ENCODE measurements at regions not wholly inside any gene's neighbourhood (a gene's known extent, or its start where the extent isn't known, plus 50 kb on each side); places are given as distances from the start of the nearest gene placed in this dataset.
A peak's percentile ranks its signal among the peaks of the same experiment; 100 is the strongest.

DNA sequence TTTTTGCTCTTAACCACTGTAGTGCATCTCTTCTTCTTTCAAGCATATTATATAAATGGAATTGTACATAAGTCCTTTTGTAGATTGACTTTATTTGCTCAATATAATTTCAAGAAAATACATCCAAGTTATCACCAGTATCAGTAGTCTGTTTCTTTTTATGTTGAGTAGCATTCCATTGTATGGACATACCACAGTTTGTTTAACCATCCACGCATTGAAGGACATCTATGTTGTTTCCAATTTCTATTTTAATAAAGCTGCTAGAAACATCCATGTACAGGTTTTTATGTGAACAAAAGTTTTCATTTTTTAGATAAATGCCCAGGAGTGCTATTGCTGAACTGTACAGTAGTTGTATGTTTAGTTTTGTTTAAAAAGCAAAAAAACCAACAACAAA is 387.5 kb upstream of the SOX11 start:
- no peak for DNase-seq

DNA sequence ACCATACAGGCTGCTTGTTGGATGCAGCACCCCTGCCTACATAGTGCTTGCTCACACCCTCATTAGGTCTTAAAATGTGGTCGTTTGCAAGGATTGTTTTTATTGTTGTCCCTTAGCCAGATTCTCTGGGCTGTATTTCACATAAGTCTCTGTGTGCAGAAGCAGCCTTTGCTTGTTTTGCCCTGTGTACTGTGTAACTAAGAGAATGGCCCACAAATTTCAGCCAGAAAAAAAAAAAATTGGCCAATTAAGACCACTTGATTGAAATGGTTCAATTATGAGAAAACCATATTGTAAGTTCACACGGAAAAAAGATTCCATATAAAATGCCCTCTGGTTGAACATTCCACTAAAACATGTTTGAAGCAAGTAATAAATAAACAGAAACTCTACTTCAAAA is 377.1 kb upstream of the SOX11 start:
- no peak for DNase-seq

DNA sequence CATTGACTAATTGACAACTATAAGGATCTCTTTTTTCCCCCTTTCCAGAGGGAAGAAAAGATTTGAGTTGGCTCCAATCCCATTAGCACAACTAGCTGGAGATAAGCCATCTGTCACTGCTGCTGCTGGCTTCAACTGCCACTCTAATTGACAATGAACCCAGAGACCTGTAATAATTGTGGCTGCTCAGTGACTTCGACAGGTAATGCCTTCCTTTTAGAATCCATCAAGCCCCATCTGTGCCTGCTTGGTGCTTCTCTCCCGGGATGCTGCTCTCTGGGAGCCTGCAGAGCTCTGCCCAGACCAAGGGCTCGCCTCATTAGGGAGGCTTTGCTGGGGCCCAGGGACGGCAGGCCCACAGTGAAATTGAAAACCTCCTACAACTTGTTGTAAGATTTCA is 376.7 kb upstream of the SOX11 start:
- no peak for DNase-seq

DNA sequence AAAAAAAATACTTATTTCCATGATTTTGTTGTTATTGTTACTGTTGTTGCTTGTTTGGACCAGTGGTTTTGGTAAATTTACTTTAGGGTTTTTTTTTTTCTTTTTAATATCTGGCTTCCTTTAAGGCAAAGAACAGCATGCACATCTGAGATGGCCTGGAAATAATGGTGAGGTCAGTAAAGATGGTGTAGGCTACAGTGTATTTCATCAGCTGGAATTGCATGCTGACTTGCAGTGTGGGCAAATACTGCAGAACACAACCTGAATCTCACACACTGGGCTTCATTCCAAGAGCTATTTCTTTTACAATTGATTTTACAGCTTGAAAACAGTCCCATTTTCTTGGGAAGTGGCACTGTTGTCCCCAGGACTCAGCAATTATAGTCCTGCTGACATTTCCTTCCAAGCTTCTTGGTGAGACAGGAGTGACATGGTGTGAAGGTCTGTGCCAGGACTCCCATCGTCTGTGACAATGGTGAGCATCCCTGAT is 376.1 kb upstream of the SOX11 start:
- no peak for DNase-seq

DNA sequence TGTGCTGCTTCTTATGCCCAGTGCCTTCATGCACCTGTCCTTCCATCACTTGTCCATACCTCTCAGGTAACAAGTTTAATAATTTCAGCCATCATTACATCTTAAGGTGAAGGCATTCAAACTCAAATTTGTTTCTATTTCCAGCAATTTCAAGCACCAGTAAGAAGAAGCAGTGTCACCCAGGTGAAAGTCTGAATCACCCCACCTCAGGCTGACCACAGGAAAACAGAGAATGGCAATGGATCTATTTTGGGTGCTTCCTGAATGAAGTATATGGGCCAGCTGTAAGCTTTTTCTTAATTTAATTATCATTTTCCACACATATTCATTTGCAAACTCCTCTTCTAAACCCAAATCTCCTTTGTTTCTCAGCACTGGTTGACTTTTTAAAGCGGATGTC is 372.7 kb upstream of the SOX11 start:
- DNase-seq, result no peak

DNA sequence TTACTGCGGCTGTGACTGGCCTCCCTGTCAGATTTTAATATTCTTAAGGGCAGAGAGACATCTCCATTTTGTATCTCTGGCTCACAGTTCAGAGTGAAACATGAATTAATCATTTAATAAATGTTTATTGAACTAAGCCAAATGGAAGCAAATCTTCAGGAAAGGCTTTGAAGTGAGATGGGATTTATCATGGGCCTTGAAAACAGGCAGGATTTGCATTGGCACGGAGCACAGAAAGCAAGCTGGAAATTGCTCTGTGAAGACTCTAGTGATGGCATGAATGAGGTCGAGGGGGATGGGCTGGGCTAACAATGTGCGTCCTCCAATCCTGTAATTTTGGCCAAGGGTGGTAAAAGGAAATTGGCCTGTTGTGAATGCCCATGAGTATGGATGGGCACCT is 369.8 kb upstream of the SOX11 start:
- no peak for DNase-seq

DNA sequence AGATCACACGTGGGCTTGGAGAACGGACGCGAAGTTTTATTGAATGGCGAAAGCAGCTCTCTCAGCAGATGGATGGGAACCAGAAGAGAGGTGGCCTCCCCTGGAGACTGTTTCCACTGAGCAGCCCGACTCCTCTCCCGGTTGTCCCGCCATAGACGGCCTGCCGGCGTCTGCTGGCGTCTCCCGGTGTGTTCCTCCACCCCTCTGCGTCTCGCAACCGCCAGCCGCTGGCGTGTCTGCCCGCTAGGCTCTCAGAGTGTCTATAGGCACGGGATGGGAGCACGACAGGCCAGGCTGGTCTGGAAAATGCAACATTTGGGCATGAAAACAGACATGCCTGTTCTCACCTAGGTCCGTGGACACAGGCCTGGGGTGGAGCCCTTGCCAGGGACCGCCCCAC is 366.7 kb upstream of the SOX11 start:
- DNase-seq, result no peak

DNA sequence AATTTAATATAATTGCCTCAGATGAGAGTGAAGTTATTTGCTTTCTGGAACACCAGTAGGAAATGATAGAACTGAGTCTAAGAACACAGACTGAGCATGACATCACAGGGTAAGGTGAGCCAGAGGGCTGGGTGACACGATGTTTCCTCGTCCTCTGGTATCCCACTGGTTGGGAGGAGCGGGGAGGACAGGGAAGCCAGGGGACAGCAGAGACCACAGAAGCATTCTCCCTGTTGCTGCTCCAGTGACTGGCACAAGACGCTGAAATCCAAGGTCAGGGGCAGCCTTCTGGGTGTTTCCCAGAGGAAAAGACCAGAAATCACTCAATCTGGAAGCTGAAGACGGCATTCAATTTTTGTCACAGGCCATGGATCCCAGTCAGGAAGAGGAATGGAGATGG is 363.4 kb upstream of the SOX11 start:
- DNase-seq, result no peak

DNA sequence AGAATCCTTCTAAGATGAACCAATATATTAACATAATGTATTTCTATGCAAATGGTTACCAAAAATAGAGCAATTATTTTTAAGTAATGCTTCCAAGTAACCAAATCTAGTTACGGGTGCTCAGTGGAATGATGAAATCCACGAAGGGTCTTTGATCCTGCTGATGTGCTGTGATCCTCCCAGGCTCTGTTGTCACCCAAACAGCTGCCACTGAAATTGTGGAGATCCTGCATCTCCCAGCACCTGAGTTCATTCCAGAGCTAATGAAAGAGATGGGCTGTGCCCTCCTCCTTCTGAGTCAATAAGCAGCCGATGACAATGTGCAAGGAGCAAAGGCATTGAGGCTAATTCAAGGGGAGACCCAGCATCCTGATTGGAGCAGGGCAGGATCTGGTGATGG is 362.4 kb upstream of the SOX11 start:
- DNase-seq, result no peak

DNA sequence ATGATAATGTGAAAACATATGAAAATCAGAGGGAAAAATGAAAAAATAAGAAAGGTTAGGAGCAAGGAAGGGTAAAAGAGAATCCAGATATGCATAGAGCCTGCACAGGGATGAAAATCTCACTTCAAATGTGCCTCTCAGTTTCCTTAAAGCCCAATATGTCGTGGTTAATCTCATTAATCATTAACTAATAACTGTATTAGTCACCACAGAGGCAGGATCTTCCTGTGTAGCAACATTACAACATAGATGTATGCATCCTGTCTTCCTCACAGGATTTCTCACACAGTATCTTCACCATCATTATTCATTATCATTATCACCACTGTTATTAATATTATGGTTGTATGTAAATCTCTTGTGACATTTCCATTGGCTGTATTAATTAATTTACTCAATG is 361.2 kb upstream of the SOX11 start:
- no peak for DNase-seq

DNA sequence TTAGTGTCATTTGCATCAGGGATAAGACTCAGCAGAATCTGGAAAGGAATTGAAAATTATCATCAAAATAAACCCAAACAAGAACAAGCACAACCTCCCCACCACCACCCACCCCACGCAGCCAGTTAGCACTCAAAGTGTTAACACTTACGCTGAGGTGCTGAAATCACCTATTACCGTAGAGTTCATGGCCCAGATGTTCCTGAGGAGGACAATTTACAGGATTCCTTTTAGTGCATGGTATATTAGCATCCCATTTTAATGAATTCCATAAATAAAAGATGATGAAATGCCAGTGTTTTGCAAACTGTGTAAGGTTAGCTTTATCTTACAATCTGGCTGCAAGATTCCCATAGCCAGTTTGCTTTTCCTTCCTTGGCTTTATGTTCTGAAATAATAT is 359.3 kb upstream of the SOX11 start:
- DNase-seq, result no peak

DNA sequence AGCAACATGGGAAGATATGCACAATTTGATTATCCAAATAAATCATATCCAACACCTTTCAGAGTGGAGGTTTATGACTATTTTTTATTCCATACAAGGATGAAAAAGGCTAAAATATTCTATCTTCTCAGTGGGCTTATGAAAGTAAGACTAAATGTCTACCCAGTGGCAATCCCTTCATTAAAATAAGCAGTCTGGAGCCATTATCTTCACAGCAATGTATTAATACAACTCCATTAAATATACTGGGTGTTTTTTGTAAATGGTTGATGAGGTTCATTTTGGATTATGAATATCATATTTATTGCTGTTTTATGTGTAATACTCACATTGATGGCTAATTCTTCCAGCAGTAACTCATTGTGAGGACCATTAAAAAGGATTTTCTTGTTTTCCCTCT is 352.7 kb upstream of the SOX11 start:
- no peak for DNase-seq

DNA sequence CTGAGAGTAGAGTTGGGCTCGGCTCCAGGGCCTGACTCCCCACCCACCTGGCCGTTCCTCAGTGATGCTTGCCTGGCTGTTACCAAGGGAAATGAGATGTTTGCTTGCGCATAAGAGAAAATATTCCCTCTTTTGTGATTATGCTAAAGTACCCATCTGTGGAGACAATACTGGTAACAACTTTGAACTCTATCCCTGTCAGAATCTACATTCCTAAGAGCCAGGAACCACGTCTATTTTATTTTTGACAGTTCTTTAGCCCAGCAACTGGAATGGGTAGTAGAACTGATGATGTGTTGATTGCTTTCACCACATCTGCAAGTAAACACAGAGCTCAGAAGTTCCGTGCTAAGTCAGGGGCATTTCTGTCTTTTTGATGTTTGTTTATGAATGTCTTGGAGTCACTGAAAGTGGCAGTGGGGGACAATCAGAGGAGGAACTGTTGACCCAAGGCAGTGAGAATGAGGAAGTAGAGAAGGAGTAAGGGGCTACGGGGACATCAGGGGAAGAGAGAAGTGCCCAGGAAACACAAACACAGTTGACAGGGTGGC is 348.3 kb upstream of the SOX11 start:
- DNase-seq, result no peak

DNA sequence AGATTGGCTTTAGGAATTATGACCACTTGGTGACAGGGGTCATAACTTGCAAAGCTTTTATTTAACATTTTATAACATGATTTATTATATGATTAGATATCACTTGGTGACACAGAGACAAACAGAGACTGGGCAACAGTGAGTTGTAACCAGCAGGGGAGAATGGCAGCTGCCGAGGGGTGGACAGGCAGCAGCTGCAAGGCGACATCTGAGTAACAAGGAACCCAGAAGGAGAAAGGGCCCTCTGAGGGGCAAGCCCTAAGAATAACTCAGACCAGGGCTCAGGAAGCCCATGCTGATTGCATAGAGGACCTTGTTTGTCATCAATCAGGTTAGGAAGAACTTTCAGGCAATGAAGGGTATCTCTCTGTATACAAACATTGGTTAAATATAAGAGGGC is 339.9 kb upstream of the SOX11 start:
- DNase-seq, result no peak

DNA sequence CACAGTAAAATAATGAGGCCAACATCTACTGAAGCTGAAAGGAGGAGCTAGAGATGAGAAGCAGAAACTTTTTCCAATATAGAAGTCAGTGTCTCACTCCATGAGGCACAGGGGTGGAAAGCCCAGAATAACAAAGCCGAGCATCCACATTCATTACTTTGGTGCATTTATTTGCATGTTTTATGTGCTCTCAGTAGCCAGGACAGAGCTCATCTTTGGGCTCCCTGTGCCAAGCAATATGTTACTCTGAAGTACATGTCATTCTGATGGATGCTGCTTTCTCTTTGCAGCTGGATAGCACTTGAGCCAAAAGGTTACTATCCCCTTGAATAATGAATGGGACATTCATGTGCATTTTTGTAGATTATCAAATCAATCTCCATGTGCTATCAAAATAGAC is 338.6 kb upstream of the SOX11 start:
- no peak for DNase-seq

DNA sequence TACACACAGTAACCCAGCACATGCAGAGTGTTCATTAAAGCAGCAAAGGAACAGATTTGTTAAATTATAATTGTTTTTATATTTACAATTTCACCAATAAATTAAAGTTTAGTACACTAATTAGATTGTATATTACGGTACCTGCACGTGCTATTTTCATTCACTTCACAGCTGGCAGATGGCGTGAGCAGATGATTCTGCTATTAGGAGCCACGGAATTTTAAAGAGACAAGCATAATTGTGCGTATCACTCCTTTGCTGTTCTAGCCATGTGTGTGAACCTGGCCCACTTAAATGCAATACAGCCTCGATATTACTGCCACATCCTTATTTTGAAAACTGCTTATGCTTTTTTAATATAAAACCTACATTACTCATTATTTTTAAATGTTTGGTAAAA is 332.8 kb upstream of the SOX11 start:
- DNase-seq, result no peak

DNA sequence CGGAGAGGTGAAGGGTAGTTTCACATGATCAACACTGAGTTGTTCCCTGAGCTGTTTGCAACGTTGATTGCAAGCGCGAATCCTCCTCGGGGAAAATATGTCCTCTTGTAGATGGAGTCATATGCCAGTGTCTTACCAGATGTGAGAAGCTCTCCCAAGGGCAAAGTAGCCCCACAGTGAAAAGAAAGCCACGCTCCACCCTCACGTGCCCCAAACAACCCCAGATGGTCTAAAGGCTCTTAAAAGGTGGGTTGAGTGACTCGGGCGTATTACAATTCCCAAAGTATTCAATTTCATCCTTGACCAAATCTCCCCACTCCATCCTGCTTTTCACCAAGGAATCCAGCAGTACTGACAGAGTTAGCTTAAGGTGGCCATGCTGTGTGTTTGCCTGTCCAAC is 332.1 kb upstream of the SOX11 start:
- no peak for DNase-seq

DNA sequence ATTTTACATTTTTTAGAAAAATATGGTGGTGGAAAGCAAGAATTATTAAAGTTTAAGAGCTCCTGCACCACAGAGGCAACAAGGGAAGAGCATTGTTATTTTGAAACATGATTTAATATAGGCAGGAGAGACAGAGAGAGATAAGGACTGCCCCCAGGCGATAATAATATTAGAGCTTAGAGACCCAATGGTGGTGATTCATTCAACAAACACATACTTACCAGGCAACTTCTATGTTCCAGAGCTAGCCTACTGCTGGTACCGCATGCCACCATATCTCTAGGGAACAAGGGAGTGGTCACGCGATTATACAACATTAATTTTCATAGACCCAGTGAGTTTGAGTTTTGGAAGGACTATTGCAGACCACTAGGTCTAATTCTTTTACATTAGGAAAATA is 327.8 kb upstream of the SOX11 start:
- no peak for DNase-seq

DNA sequence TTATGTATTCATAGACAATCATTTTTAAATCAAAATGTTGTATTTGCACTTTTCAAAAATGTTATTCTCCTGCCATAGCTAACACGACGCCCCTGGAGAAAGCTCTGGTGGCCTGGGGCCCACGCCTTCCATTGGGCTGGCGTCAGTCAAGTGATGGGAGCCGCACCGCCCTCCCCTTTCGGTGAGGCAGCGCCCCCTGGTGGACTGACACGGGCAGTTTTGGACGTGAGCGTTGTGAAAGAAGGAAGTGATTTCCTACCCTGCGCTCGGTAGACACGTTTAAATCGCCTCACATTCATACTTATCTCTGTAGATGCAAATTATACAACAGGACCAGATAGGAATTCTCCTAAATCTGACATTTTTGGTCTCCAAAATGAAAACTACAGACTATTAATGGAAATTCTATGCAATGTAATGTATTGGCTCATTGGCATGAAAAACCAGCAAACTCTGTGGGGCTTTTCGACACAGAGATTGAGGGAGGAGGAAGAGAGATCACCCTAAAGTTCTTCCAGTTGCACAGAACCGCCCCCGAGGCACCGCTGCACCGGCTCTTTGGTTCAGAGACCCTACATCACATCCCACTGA is 326.2 kb upstream of the SOX11 start:
- peak; percentile 57 for DNase-seq

DNA sequence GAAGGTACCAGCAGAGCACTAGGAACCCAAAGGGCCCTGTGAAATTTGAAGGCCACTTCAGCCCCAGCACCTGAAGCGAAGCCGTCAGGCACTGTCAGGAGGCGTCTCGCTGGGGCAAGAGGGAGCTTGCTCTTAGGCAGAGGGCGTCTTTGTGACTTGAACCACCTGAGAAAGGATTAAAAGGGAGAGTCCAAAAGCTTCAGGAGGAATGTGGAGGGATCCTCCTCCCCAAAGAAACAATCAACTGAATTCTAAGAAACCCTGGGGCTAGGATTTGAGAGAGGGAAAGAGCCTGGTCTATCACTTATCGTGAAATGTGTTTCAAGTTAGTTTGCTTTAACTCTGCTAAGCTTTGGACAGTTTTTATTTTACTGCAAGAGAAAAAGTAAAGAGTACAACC is 324.9 kb upstream of the SOX11 start:
- no peak for DNase-seq

DNA sequence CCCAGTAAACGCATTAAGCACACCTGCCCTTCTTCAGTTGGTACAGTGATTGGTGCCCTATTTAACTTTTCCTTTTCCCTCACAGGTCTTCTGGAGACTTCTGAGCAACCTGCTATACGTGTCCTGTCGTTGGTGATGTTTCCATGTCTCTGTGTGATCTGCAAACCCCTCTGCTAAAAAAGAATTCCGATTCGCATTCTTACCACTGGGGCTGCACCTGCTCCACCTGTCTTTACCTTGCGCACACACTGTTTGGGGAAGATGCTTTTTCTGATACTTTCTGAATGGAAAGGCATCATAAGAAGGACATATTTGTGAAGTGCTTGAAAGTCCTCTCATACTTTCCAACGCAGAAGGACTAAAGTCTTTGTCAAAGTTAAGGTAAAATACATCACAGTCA is 323.9 kb upstream of the SOX11 start:
- no peak for DNase-seq

DNA sequence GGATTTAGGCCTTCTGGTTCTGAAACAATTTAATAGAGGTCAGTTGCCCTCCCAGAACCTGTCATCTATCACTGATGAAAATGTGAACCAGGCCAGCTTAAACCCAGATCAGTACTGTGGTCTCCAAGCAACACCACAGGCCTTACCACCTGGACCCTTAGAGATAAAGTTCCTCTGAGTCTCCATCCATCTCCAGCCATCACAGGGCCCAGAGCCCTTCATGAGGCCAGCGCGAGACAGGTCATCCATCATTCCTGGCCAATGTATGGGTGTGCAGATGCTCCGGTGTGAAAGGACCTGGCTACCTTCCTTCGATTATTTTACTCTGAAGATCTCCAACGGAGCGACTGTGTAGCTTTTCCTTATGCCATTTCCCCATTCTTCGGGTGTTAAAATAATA is 322.7 kb upstream of the SOX11 start:
- no peak for DNase-seq

DNA sequence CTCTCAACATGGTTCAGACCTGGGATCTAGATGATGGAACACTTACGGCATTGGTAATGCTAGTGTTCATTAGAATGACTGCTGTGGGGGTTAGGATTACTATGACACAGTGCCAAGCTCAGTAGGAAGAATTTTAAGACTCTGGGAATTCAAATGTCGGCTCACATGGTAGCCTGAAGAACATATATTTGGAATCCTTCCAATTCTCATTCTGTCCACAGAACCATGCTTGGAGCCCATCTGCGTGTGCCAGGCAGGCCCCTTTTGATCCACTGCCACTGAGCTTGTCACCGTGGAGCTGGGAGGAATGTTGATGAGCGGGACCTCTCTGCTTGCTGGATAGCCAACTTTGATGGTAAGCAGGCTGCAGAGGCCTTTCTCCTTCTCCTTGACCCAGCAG is 322.0 kb upstream of the SOX11 start:
- no peak for DNase-seq

DNA sequence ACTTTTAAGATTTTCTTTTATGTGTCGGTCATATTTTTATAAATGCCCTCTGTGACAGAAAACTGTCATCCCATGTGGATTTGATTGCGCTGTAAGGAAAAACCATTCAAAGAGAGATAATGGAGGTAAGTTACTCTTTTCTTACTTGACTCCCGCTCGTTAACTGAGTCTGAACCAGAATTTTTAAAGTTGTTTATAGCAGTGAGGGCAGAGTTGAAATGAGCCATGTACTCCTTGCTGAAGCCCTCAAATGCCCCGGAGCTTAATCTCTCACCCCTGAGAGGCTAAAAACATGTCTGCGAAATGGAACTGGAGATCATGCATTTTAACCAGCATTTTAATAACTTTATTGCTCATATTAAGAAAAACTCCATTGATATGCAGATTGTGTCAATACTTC is 320.0 kb upstream of the SOX11 start:
- DNase-seq, result no peak

DNA sequence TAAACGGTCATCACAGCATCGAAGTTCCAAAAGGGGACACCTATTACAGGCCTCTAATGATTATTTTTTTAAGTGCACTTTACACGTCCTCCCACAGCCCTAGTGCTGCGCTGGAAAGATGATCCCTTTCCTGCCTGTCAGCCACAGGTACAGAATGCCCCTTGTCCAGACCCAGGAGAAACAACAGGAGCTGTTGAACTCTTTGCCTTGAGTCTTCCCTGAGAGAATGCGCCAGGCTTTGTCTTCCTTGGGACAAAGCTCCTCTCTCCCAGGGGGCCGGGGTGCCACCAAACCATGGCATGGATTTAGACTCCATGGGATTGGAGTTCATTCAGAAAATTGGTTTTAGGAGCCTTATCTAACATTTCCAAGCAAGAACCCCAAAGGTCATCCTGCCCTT is 319.0 kb upstream of the SOX11 start:
- DNase-seq, result no peak

DNA sequence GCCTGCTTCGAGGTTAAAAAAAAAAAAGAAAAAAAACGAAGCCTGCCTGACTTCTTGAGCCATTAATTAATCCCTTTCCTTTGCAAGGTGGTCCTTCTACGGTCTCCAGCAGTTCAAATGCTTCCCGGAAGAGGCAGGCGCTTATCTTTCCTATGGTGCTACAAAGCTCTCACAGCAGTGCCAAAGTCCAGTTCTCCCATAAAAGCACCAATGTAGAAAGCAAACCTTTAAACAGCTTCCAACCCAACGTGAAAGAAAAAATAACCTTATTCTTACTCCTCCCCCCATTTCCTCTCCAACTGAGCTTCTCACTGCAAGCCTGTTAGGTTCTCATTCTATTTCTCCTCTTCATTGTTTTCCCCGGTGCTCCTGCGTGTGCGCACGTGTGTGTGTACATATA is 317.4 kb upstream of the SOX11 start:
- no peak for DNase-seq

All from activated CD4-positive, CD25-positive, alpha-beta regulatory T cell treated with anti-CD3 and anti-CD28 coated beads, Interleukin-2, amount 50 U/mL, for 72 hours (primary cell).